Suprapubic skin (tissue), 4 donors: ENCODE measurements at regions not wholly inside any gene's neighbourhood (a gene's known extent, or its start where the extent isn't known, plus 50 kb on each side); places are given as distances from the start of the nearest gene placed in this dataset.

Source experiments
- DNase-seq, 2 donors: peaks; one replicate each; pipeline ENCODE4 v3.0.0-alpha.2; 2019; ENCODE audit warnings: low spot score in 2 of 2
- H3K27ac ChIP-seq: fragments of 200-600 bp; sonication (generic); one replicate; pipeline ENCODE4 v1.5.1; 2019
- H3K27me3 ChIP-seq: fragments of 200-600 bp; sonication (generic); one replicate; pipeline ENCODE4 v1.5.1; 2019
- H3K36me3 ChIP-seq: fragments of 200-600 bp; sonication (generic); one replicate; pipeline ENCODE4 v1.5.1; 2019
- H3K4me1 ChIP-seq: fragments of 200-600 bp; sonication (generic); one replicate; pipeline ENCODE4 v1.5.1; 2019
- H3K4me3 ChIP-seq: fragments of 200-600 bp; sonication (generic); one replicate; pipeline ENCODE4 v1.5.1; 2019; ENCODE audit warnings: mild to moderate bottlenecking
- H3K9me3 ChIP-seq: fragments of 200-600 bp; sonication (generic); one replicate; pipeline ENCODE4 v1.5.1; 2019
- EP300 ChIP-seq: sonication (generic); formaldehyde crosslinking; IDR thresholded peaks from one replicate; pipeline ENCODE4 v1.6.1; 2017; ENCODE audit warnings: antibody characterized with exemption
- POLR2A ChIP-seq, 2 donors: fragments of 450-650 bp; IDR thresholded peaks; one replicate each; pipeline ENCODE4 v1.6.1; 2017; ENCODE audit warnings: antibody characterized with exemption in 2 of 2, mild to moderate bottlenecking in 2 of 2, moderate library complexity in 2 of 2
- POLR2AphosphoS5 ChIP-seq, 3 donors: sonication (generic); formaldehyde crosslinking; IDR thresholded peaks; one replicate each; pipeline ENCODE4 v1.6.1; 2017; ENCODE audit warnings: antibody characterized with exemption in 3 of 3
- WGBS: methylation state at CpG from one replicate; pipeline ENCODE4 v1.1.5; 2018; 5-methylcytosine and 5-hydroxymethylcytosine counted together
- TF ChIP-seq, protein P1 (sequence below), 2 donors: fragments of 200-600 bp in 1 of 2; fragments of 450-650 bp in 1 of 2; sonication (generic) in 1 of 2; IDR thresholded peaks; one replicate each; pipeline ENCODE4 v1.5.1; 2016 to 2019; ENCODE audit warnings: antibody characterized with exemption in 2 of 2, mild to moderate bottlenecking in 1 of 2, moderate library complexity in 1 of 2

GRCh38 chr6:111976139-111976538 is 77.8 kb upstream of the CCN6 start:
- no peaks in the 10 kb centered on the region for H3K36me3 ChIP-seq
- H3K27ac ChIP-seq: no peak overlapping the region
- no peak overlapping the region for H3K4me3 ChIP-seq
- 79% methylated on average over 2 of the region's 2 CpGs for WGBS
- H3K9me3 ChIP-seq: no peaks in the 10 kb centered on the region
- TF ChIP-seq POLR2A (IDR thresholded peaks at IDR 0.05): no peak
- no peak for TF ChIP-seq POLR2AphosphoS5 (IDR thresholded peaks at IDR 0.05)
- TF ChIP-seq EP300: no peak
- TF ChIP-seq, protein P1, sequence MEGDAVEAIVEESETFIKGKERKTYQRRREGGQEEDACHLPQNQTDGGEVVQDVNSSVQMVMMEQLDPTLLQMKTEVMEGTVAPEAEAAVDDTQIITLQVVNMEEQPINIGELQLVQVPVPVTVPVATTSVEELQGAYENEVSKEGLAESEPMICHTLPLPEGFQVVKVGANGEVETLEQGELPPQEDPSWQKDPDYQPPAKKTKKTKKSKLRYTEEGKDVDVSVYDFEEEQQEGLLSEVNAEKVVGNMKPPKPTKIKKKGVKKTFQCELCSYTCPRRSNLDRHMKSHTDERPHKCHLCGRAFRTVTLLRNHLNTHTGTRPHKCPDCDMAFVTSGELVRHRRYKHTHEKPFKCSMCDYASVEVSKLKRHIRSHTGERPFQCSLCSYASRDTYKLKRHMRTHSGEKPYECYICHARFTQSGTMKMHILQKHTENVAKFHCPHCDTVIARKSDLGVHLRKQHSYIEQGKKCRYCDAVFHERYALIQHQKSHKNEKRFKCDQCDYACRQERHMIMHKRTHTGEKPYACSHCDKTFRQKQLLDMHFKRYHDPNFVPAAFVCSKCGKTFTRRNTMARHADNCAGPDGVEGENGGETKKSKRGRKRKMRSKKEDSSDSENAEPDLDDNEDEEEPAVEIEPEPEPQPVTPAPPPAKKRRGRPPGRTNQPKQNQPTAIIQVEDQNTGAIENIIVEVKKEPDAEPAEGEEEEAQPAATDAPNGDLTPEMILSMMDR (IDR thresholded peaks at IDR 0.05): no peak
- no peaks in the 10 kb centered on the region for H3K27me3 ChIP-seq
- H3K4me1 ChIP-seq: peaks cover 16% of the 10 kb centered on the region
- DNase-seq: no peak

DNA sequence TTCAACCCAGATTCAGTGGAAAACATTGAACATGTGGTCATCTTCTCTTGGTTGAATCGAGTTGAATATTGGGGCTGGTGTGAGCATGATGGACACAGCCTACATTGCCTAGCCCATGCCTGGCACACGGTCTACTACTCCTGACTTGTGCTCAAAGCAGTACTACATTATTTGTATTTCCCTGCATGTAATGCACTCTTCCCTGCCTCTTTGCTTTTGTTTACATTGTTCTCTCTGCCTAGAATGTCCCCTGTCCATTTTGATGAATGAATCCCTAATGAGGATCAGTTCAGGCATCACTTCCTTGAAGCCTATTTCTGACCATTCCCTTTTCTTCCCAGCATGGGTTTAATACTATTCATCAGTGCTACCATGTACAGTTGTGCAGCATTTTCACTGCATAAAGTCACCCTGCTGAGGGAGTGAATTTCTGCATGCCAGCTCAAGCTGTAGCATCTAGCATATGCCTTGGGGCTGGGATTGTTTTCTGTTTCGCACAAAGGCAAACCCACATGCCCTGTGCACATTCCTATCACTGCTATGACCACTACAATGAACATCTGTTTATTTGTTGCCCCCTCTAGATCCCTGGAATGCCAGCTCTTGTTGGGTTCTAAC is 75.3 kb upstream of the CCN6 start:
- no peaks in the 10 kb centered on the region for H3K36me3 ChIP-seq
- peaks cover 12% of the 10 kb centered on the region for H3K4me1 ChIP-seq
- WGBS: 84% methylated on average over 3 of the region's 3 CpGs
- no peak overlapping the region for H3K4me3 ChIP-seq
- H3K27ac ChIP-seq: no peak overlapping the region
- no peaks in the 10 kb centered on the region for H3K27me3 ChIP-seq
- TF ChIP-seq POLR2A (IDR thresholded peaks at IDR 0.05) (no peak), EP300 (no peak), POLR2AphosphoS5 (IDR thresholded peaks at IDR 0.05) (no peak)
- TF ChIP-seq, protein P1 (IDR thresholded peaks at IDR 0.05): no peak
- no peaks in the 10 kb centered on the region for H3K9me3 ChIP-seq
- no peak for DNase-seq

GRCh38 chr6:111979633-111980032 is 74.3 kb upstream of the CCN6 start:
- Histone ChIP-seq H3K27ac (no peak overlapping the region), H3K4me1 (peaks cover 14% of the 10 kb centered on the region), H3K27me3 (no peaks in the 10 kb centered on the region), H3K4me3 (no peak overlapping the region), H3K9me3 (no peaks in the 10 kb centered on the region), H3K36me3 (no peaks in the 10 kb centered on the region)
- 93% methylated on average over 6 of the region's 6 CpGs for WGBS
- TF ChIP-seq POLR2A (IDR thresholded peaks at IDR 0.05): no peak
- no peak for TF ChIP-seq EP300
- TF ChIP-seq, protein P1 (IDR thresholded peaks at IDR 0.05): no peak
- TF ChIP-seq POLR2AphosphoS5 (IDR thresholded peaks at IDR 0.05): no peak
- no peak for DNase-seq

GRCh38 chr6:111980143-111980542 is 73.8 kb upstream of the CCN6 start:
- TF ChIP-seq EP300 (no peak), POLR2AphosphoS5 (IDR thresholded peaks at IDR 0.05) (no peak), POLR2A (IDR thresholded peaks at IDR 0.05) (no peak)
- TF ChIP-seq, protein P1 (IDR thresholded peaks at IDR 0.05): no peak
- H3K9me3 ChIP-seq: no peaks in the 10 kb centered on the region
- DNase-seq: no peak
- 72% methylated on average over 6 of the region's 6 CpGs for WGBS
- H3K4me3 ChIP-seq: no peak overlapping the region
- no peaks in the 10 kb centered on the region for H3K36me3 ChIP-seq
- H3K27me3 ChIP-seq: no peaks in the 10 kb centered on the region
- no peak overlapping the region for H3K27ac ChIP-seq
- H3K4me1 ChIP-seq: peaks cover 19% of the 10 kb centered on the region

DNA sequence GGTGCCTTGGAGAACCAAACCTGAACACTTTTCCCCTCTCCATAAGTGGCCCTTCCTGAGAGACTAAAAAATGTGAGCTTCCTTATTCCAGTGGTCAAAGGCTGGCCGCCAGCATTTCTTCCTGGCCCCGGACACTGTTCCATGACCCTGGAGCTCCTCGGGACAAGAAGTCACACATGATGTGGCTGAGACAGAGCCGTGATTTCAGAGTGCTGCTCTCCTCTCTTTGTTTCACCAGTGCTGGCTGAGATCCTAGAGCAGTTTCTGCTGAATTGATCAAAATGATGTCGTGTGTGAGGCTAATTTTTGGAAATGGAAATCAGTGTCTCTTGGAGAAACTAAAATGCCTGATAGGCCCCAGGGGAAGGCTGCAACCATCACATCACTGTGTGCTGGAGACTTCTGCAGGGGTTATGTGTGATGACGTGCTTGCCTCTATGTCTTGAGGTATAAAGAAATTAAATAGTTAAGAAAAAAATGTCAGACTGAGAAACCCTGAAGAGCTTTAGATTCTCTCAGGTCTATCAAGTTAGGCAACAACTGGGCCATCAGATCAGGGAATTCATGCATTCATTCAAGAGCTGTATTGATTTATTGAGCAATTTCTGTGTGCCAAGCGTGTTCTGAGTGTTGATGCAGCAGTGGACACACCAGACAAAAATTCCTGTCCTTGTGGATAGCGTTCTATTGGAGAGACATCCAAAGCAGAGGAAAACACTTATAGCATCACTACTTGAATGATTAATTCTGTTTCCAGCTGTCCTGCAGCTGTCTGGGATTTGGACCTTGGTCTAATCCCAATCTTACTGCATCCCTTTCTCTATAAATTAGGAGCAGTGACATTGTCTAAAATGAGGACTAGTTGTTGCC is 72.7 kb upstream of the CCN6 start:
- Histone ChIP-seq H3K4me1 (peaks cover 29% of the 10 kb centered on the region), H3K9me3 (no peaks in the 10 kb centered on the region), H3K36me3 (no peaks in the 10 kb centered on the region), H3K27ac (peak overlapping the region; percentile 28), H3K4me3 (no peak overlapping the region), H3K27me3 (no peaks in the 10 kb centered on the region)
- peak in 1 of 2 donors; percentile 70 for DNase-seq
- 54% methylated on average over 8 of the region's 8 CpGs for WGBS
- TF ChIP-seq, protein P1 (IDR thresholded peaks at IDR 0.05): no peak
- TF ChIP-seq POLR2AphosphoS5 (IDR thresholded peaks at IDR 0.05): no peak
- no peak for TF ChIP-seq POLR2A (IDR thresholded peaks at IDR 0.05)
- TF ChIP-seq EP300: no peak
